NCI-H69 (cell line): ENCODE measurements at regions not wholly inside any gene's neighbourhood (a gene's known extent, or its start where the extent isn't known, plus 50 kb on each side); places are given as distances from the start of the nearest gene placed in this dataset.
"Not testable (repeated sequence)": the region's sequence is repeated elsewhere in the genome, so short reads cannot be mapped to it uniquely, and the experiment has no call there.

Experiments
- DNase-seq: peaks from one replicate; lab custom pipeline; 2025; lab: John Stamatoyannopoulos, UW

GRCh38 chr16:87038528-87038927 lies 278.7 kb downstream of the C16orf95 start:
- DNase-seq, result not testable (repeated sequence)

- DNase-seq, result no peak
Measured at GRCh38 chr16:87040169-87041117, 276.7 kb downstream of the C16orf95 start.

GRCh38 chr16:87041286-87041685 lies 275.9 kb downstream of the C16orf95 start:
- no peak for DNase-seq

DNA sequence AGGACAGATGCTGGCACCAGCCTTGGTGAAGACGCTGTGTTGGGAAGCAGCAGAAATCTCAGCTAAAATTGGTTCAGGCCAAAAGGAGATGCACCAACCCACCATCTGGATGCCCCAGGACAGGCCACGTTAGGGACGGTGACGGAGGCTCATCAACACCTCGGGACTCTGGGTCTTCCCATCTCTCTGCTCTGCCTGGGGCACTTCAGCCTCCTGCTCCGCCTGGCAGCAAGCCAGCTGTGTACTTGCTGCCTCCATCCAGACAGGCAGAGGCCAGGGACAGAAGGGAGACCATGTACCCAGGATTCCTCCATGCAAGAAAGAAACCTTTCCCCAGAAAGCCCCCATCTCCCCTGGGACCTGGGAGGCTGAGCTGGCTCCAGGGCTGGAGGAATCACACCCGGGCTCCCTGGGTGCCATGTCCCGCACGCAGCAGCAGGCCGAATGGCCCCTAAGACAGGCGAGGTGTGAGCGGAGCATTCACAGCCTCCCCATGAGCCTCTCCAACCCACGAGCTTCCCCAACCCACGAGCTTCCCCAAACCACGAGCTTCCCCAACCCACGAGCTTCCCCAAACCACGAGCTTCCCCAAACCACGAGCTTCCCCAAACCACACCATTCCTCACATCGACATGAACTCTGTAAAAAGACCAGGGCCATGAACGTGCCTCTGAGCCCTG lies 274.5 kb downstream of the C16orf95 start:
- peak; percentile 10 for DNase-seq

DNA sequence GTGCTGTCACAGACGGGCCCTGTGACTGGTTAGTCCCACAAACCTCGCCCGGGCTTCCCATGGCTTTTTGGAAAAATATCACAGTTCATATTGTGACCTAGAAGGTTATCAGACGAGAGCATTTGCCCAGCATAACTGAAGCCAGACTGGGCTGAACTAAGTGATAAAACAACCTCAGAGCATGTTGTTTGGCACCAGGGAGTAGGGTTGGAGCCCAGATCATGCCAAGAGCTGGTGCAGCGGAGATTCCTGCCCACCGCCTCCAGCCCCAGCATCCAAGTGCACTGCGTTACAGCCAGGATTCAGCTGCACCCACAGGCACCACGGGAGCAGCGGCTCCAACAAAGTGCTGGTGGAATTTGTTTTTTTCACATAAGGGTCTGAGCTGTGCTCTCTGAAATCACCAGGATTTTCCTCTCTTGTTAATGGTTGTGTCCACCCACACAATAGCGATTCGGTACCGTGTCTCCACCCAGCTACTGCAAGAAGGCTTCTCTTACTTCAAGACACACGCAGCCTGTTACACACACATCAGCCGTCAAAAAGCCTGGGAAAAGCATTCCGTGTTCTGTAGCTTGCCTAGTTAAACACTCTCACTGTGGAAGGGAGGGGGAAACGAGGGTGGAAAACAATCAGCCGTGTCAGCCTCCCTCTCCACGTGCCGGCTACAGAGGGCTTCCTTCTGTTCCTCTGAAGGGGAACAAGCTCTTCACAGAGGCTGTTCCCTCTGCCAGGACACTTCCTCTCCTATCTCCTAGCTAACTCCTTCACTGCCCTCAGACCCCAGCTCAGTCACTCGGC lies 273.8 kb downstream of the C16orf95 start:
- DNase-seq, result no peak

DNA sequence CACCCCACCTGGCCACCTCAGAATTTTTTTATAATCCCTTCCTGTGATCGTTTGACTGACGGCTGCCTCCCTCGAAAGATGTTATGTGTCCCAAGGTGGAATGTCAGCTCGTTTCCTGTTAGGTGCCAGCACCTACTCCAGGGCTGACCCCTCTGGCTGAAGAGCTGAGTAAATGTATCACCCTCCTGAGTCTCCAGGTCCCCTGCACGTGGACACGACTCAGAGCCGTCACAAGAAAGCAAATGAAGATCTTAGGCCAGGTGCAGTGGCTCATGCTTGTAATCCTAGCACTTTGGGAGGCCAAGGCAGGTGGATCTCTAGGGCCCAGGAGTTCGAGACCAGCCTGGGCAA lies 273.2 kb downstream of the C16orf95 start:
- no peak for DNase-seq

DNA sequence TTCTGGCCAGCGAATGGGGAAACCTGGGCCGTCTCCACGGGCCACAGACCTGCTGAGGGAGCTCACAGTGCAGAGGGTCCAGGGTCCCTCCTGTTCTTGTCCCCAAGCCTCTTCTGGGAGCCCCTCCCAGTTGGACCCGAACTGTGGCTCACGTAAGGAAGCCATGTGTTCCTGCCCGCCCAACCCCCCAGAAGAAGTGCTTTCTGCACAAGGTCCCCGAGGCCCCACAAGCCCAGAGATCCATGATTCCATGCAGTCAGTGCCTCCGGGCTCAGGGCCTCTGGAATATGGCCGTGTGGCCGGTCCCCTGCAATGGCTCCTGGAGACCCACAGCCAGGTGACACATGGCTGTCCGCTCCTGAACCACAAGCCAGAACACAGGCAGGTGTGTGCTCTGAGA lies 272.4 kb downstream of the C16orf95 start:
- DNase-seq, result no peak

DNA sequence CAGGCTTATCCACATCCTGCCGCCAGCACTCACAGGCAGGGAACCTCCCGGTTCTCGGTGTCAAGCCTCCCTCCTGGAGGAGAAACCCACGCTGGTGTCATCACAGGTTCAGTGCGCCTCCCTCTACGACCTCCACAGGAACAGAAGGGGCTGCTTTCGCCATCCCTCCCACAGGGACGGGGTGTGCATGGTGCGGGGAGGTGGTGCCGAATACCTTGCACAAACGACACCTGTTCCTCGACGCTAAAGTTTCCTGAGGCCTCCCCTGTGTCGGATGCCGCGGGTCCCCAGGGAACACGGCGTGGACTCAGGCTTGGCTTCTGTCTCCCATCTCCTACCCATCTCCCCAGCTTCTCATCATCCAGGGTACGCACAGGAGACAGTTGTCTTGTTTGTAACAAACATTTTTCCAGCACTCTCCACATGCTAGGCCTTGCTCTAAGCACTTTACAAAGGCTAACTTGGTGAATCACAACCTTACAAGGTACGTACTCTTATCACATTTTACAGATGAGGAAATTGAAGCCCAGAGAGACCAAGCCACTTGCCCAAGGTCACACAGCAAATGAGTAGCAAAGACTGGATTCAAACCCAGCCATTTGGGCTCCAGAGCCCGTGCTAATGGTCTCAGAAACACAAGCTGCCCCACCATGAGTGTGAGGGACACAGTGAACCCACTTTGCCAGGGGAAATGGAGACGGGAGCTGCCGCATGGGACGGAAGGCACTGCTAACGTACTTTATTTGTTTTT lies 271.6 kb downstream of the C16orf95 start:
- DNase-seq, result no peak

GRCh38 chr16:87046235-87046634 lies 271.0 kb downstream of the C16orf95 start:
- DNase-seq, result no peak

DNA sequence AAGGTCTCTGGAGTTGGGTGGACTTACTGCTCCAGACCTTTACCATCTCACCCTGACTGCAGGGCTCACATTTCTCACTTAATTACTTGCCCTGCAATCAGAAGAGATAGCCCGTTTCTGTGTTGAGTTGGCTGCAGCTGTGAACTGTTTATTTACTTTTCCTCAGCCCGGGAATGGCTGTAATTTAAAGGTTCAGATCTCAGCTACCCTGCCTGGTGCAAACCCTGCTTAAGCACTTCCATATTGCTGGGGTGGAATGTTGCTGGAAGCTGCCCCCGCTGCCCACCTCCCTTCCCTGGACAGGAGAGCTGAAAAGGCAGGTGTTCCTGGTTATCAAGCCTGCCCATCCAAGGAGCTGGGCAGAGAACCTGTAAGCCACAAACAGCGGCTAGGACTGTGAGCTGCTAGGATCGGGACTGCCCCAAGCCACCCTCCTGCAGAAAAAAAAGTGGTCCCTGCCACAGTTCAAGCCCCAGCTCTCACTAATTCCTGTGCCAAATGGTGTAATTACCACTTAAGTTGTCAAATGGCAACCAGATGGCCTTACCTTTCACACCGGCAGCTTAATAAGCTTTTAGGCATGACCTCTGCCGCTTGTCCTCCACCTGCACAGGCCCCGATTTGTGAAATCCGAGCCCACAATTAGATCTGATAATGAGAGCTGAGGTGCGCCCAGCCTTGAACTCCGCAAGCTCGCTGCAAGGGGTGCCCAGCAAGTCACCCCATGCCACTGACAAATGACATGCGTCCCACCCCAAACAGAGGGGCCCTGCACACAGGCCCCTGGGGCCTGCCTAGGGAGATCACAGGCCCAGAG lies 269.8 kb downstream of the C16orf95 start:
- peak; percentile 80 for DNase-seq

- no peak for DNase-seq
Measured at GRCh38 chr16:87048038-87048729, 269.0 kb downstream of the C16orf95 start.

DNA sequence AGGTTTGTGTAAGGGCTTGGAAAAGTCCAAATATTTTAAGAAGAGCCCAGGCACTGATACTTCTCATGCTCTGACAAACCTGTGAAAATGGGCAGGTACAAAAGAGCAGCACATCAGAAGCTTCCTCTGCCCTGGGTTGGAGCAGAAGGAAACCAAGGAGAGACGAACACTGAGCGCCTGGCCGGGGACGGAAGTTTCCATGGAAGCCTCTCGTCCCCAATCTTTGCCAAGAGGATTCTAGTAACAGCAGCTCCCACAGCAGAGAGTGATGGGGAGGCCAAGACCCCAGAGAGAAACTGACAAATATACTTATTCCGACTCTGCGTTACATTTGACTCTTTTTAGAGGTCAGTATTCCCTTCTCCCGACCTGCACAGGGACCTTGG lies 268.5 kb downstream of the C16orf95 start:
- no peak for DNase-seq

DNA sequence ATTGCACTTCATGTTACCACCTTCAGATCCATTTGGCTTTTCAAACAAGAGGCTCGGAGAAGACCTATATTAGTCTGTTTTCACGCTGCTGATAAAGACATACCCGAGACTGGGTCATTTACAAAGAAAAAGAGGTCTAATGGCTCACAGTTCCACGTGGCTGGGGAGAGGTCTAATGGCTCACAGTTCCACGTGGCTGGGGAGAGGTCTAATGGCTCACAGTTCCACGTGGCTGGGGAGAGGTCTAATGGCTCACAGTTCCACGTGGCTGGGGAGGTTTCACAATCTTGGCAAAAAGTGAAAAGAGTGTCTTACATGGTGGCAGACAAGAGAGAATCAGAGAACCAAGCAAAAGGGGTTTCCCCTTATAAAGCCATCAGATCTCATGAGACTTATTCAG lies 268.0 kb downstream of the C16orf95 start:
- not testable (repeated sequence) for DNase-seq

DNA sequence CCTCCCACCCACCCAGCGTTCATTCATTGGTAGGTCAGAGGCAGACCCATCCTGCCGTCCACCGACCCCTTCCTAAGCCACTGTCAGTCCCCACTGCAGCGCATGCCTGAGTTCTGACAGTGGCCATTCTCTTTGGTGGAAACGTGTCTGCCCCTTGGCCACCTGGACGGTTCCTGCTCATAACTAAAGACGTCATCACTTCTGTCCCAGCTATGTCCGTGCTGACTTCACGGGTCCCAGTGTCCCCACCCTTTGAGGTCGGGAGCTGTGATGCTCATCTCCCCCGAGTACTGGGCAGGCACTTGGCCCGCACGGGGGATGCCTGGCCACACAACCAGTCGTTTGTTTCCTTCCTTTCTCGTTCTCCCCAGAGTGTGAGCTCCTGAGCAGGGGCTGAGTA lies 267.1 kb downstream of the C16orf95 start:
- DNase-seq, result no peak

DNA sequence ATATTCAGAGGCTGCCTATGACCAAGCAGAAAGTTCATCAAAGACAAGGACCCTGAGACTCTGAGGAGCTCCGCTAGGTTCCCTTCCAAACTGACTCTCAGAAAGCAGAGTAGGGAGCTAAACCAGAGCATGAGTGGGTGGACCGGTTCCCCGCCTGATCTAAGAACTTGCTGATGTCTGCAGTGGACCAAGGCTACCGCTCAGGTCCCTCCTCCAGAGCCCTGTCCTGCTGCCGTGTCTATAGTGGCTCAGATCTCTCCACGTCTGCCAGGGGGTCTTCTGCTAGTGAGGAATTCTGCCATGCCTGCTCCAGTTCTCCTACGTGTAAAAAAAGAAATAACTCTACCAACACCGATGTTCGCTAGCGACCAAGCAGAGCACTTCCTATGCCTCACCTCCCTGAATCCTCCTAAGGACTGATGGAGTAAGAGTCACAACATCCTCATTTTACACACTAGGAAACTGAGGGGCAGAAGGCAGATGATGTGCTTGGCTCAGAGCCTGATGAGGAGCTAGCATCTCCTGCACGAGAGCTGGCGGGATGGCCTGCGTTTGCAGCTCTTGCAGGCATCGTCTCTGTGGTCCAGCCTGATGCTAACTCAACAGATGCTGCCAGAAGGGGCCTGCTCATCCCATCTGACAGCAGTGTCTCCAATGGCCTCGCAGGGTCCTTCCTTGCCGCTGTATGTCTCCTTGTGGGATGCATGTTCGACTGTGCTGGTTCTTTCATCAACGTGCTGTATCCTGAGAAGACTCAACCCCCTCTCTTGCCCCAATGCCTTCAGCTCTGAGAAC lies 265.5 kb downstream of the C16orf95 start:
- no peak for DNase-seq

DNA sequence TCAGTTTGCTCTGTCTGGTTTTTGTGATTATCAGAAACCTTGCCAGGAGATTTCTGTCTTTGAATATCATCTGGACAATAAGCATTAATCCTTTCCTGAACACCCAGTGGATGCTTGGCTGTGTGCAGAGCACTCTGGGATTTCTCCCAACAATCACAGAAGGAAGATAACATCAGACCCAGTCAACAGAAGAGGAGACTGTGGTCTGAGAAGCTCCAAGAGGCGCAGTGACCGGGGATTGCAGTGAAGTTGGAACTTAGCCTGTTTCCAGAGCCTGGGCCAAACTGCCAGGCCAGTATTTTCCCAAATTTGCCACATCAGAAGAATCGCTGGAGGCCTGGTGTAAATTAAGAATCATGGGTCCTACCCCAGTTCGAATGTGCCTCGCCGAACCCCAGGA lies 264.7 kb downstream of the C16orf95 start:
- no peak for DNase-seq

DNA sequence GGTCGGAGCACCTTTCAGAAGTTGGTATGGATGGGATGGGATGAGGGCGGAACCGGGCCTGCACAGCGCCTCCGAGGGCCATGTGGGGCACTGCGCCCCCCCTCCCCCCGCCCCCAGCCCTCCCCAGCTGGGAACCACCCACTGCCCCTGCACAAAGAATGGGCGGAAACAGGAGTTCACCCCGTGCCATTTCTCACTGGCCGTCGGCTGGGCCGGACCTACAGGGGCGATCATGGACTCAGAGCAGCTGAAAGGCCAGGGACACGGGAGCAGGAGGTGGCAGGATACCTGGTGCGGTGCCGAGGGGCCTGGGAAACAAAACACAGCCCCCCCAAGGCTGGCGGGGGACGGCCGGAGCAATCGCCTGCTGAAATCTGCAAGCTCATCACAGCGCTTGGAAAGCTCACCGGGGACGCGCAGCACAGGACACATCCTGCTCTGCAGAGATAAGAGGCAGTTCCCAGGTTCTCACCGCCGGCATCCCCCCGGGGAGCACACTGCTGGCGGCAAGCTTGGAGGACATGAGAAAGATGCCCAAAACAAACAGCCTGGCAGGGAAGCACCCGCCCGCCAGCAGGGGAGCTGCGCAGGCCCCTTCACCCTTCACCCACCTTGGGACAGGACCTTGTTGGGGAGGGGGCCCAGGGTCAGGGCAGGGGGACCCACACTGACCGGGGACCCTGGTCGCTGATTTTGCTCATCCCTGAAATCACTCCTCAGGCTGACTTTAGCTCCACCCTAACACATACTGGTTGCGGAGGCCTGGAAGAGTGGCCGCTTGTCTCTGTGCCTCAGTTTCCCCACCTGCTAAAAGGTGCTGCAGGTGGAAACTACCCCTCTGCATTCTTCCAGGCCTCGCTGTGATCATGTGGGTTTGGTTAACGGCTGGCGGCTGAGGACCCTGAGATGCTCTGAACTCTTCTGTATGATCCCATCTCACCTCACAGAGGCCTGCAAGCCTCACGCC lies 263.9 kb downstream of the C16orf95 start:
- peak; percentile 12 for DNase-seq

GRCh38 chr16:87054154-87054553 lies 263.0 kb downstream of the C16orf95 start:
- DNase-seq, result no peak
